Bone marrow (tissue), 2 donors: ENCODE measurements at regions not wholly inside any gene's neighbourhood (a gene's known extent, or its start where the extent isn't known, plus 50 kb on each side); places are given as distances from the start of the nearest gene placed in this dataset.
"Not testable (repeated sequence)": the region's sequence is repeated elsewhere in the genome, so short reads cannot be mapped to it uniquely, and the experiment has no call there.

Source experiments
- DNase-seq, 2 donors: peaks; one replicate each; lab custom pipeline; 2025; lab: John Stamatoyannopoulos, UW

GRCh38 chr16:22678311-22678710 lies 135.7 kb upstream of the HS3ST2 start:
- no peak for DNase-seq

GRCh38 chr16:22681554-22682291 lies 132.2 kb upstream of the HS3ST2 start:
- no peak for DNase-seq

GRCh38 chr16:22683258-22683657 lies 130.7 kb upstream of the HS3ST2 start:
- DNase-seq: no peak

GRCh38 chr16:22683730-22684573 lies 130.0 kb upstream of the HS3ST2 start:
- no peak for DNase-seq

- DNase-seq: no peak
These were observed 129.1 kb upstream of the HS3ST2 start for GRCh38 chr16:22684574-22685458.

- DNase-seq: no peak
These were observed 128.5 kb upstream of the HS3ST2 start for GRCh38 chr16:22685459-22685830.

- DNase-seq: no peak
These were observed 126.9 kb upstream of the HS3ST2 start for GRCh38 chr16:22687031-22687530.

- DNase-seq: no peak
These were observed 125.5 kb upstream of the HS3ST2 start for GRCh38 chr16:22688463-22688862.

GRCh38 chr16:22688930-22689329 lies 125.0 kb upstream of the HS3ST2 start:
- DNase-seq: no peak

GRCh38 chr16:22691335-22691734 lies 122.6 kb upstream of the HS3ST2 start:
- DNase-seq: no peak

GRCh38 chr16:22692034-22692433 lies 121.9 kb upstream of the HS3ST2 start:
- DNase-seq: no peak

GRCh38 chr16:22692916-22693637 lies 120.9 kb upstream of the HS3ST2 start:
- DNase-seq: no peak

GRCh38 chr16:22693638-22694340 lies 120.2 kb upstream of the HS3ST2 start:
- no peak for DNase-seq

- no peak for DNase-seq
These were observed 119.0 kb upstream of the HS3ST2 start for GRCh38 chr16:22694887-22695382.

GRCh38 chr16:22695773-22696172 lies 118.2 kb upstream of the HS3ST2 start:
- DNase-seq: not testable (repeated sequence)

GRCh38 chr16:22699356-22699755 lies 114.6 kb upstream of the HS3ST2 start:
- no peak for DNase-seq

- no peak for DNase-seq
These were observed 108.2 kb upstream of the HS3ST2 start for GRCh38 chr16:22705799-22706198.

- no peak for DNase-seq
These were observed 103.6 kb upstream of the HS3ST2 start for GRCh38 chr16:22710326-22710725.

GRCh38 chr16:22711847-22712246 lies 102.1 kb upstream of the HS3ST2 start:
- no peak for DNase-seq

- DNase-seq: no peak
These were observed 101.5 kb upstream of the HS3ST2 start for GRCh38 chr16:22712471-22712870.

GRCh38 chr16:22718598-22718997 lies 95.4 kb upstream of the HS3ST2 start:
- not testable (repeated sequence) for DNase-seq
